ENCODE measurements at regions not wholly inside any gene's neighbourhood (a gene's known extent, or its start where the extent isn't known, plus 50 kb on each side); places are given as distances from the start of the nearest gene placed in this dataset.

GRCh38 chr1:221246628-221247415 is 367.6 kb downstream of the HLX start:
- TF ChIP-seq, protein P1, sequence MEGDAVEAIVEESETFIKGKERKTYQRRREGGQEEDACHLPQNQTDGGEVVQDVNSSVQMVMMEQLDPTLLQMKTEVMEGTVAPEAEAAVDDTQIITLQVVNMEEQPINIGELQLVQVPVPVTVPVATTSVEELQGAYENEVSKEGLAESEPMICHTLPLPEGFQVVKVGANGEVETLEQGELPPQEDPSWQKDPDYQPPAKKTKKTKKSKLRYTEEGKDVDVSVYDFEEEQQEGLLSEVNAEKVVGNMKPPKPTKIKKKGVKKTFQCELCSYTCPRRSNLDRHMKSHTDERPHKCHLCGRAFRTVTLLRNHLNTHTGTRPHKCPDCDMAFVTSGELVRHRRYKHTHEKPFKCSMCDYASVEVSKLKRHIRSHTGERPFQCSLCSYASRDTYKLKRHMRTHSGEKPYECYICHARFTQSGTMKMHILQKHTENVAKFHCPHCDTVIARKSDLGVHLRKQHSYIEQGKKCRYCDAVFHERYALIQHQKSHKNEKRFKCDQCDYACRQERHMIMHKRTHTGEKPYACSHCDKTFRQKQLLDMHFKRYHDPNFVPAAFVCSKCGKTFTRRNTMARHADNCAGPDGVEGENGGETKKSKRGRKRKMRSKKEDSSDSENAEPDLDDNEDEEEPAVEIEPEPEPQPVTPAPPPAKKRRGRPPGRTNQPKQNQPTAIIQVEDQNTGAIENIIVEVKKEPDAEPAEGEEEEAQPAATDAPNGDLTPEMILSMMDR (IDR thresholded peaks at IDR 0.05; ENCODE audit: insufficient read depth, low read depth, low read length): no peak
- no peak for TF ChIP-seq EZH2 (IDR thresholded peaks at IDR 0.05; ENCODE audit: insufficient read depth, low read length)

All from astrocyte (in vitro differentiated cells and primary cell).